Hematopoietic multipotent progenitor cell treated with erythropoietin and hydrocortisone succinate and interleukin-3 and kit ligand, for 15 days (in vitro differentiated cells): ENCODE measurements at regions not wholly inside any gene's neighbourhood (a gene's known extent, or its start where the extent isn't known, plus 50 kb on each side); places are given as distances from the start of the nearest gene placed in this dataset.

Experiments
- DNase-seq: peaks from one replicate; pipeline ENCODE4 v3.0.0-alpha.2; 2015; ENCODE audit warnings: low spot score

- no peak for DNase-seq
Measured at GRCh38 chr2:121161272-121161671, 123.7 kb downstream of the TFCP2L1 start.

- DNase-seq: no peak
Measured at GRCh38 chr2:121162893-121163292, 122.1 kb downstream of the TFCP2L1 start.

GRCh38 chr2:121164042-121164441 is 121.0 kb downstream of the TFCP2L1 start:
- DNase-seq: no peak

- no peak for DNase-seq
Measured at GRCh38 chr2:121165038-121165542, 119.9 kb downstream of the TFCP2L1 start.
